PC-3 (cell line): ENCODE measurements at regions not wholly inside any gene's neighbourhood (a gene's known extent, or its start where the extent isn't known, plus 50 kb on each side); places are given as distances from the start of the nearest gene placed in this dataset.

Experiments used
- ATAC-seq: fragments of 200-7000 bp; cut with Tn5 transposase; 2 replicates; pipeline ENCODE4 v1.9.1; 2020; ENCODE audit warnings: mild to moderate bottlenecking, moderate library complexity
- BruUV-seq: library from RNA; stranded (reverse); fragments of 400-500 nt; replicated peaks from 2 replicates; lab custom pipeline; 2021; lab: Mats Ljungman, UMichigan
- CTCF ChIA-PET: fragments of 300-600 bp; sonication (Branson Sonifier 250); formaldehyde crosslinking; loops from one replicate; lab custom pipeline; 2022; ENCODE audit warnings: antibody characterized with exemption; lab: Charles Lee
- POLR2A ChIA-PET: fragments of 300-600 bp; sonication (Branson Sonifier 250); formaldehyde crosslinking; loops from one replicate; lab custom pipeline; 2022; ENCODE audit warnings: antibody characterized with exemption; ENCODE audit not compliant: unreplicated experiment; lab: Charles Lee
- DNase-seq: peaks from one replicate; pipeline ENCODE4 v3.0.0-alpha.2; 2015
- H2AFZ ChIP-seq: fragments of 300-600 bp; sonication (generic); 2 replicates; pipeline ENCODE4 v1.6.0; 2016; ENCODE audit warnings: antibody characterized with exemption, low read length
- H3F3A ChIP-seq: fragments of 300-600 bp; sonication (generic); one replicate; pipeline ENCODE4 v1.6.0; 2017; ENCODE audit warnings: antibody characterized with exemption, low read length, control low read depth, mild to moderate bottlenecking; ENCODE audit not compliant: unreplicated experiment
- H3K27ac ChIP-seq: fragments of 300-600 bp; sonication (generic); 2 replicates; pipeline ENCODE4 v1.5.1; 2016; ENCODE audit warnings: mild to moderate bottlenecking, low read length
- H3K27me3 ChIP-seq: fragments of 300-600 bp; sonication (generic); 2 replicates; pipeline ENCODE4 v1.6.1; 2016; ENCODE audit warnings: low read length, mixed read lengths
- H3K36me3 ChIP-seq: fragments of 300-600 bp; sonication (generic); 2 replicates; pipeline ENCODE4 v1.6.1; 2016; ENCODE audit warnings: low read depth, mixed run types, low read length, mixed read lengths
- H3K4me1 ChIP-seq: fragments of 300-600 bp; sonication (generic); 2 replicates; pipeline ENCODE4 v1.5.1; 2016; ENCODE audit warnings: low read length; ENCODE audit not compliant: insufficient read depth
- H3K4me2 ChIP-seq: fragments of 300-600 bp; sonication (generic); 2 replicates; pipeline ENCODE4 v1.6.0; 2016; ENCODE audit warnings: low read length
- H3K4me3 ChIP-seq: fragments of 300-600 bp; sonication (generic); 2 replicates; pipeline ENCODE4 v1.5.1; 2016; ENCODE audit warnings: mild to moderate bottlenecking, low read length, mixed read lengths
- H3K79me2 ChIP-seq: fragments of 300-600 bp; sonication (generic); 2 replicates; pipeline ENCODE4 v1.6.1; 2017; ENCODE audit warnings: low read length, mixed read lengths
- H3K9ac ChIP-seq: fragments of 300-600 bp; sonication (generic); 2 replicates; pipeline ENCODE4 v1.6.0; 2016; ENCODE audit warnings: mild to moderate bottlenecking, low read length
- H3K9me2 ChIP-seq: fragments of 300-600 bp; sonication (generic); replicated peaks from 2 replicates; pipeline ENCODE4 v1.6.1; 2016; ENCODE audit warnings: mixed run types, low read length, mixed read lengths
- H3K9me3 ChIP-seq: fragments of 300-600 bp; sonication (generic); 2 replicates; pipeline ENCODE4 v1.6.1; 2016; ENCODE audit warnings: low read length, mixed read lengths
- H4K20me1 ChIP-seq: fragments of 300-600 bp; sonication (generic); 2 replicates; pipeline ENCODE4 v1.6.1; 2016; ENCODE audit warnings: low read length, mixed read lengths
- EZH2 ChIP-seq: fragments of 300-600 bp; sonication (generic); IDR thresholded peaks from one replicate; pipeline ENCODE4 v1.6.1; 2017; ENCODE audit warnings: antibody characterized with exemption, mild to moderate bottlenecking, low read length; ENCODE audit not compliant: unreplicated experiment
- EZH2phosphoT487 ChIP-seq: fragments of 300-600 bp; sonication (generic); IDR thresholded peaks from 2 replicates; pipeline ENCODE4 v1.6.1; 2018; ENCODE audit warnings: mild to moderate bottlenecking, antibody characterized with exemption, low read length, borderline replicate concordance
- intact Hi-C: fragments of 100-400 bp; cut with micrococcal nuclease; formaldehyde crosslinking; loops from 2 replicates; pipeline ENCODE4 v1.9.0; 2023
- TF ChIP-seq, protein P1 (sequence below): fragments of 300-600 bp; sonication (generic); conservative IDR thresholded peaks from 2 replicates; pipeline ENCODE4 v1.5.1; 2017; ENCODE audit warnings: antibody characterized with exemption, low read depth, mild to moderate bottlenecking, low read length

DNA sequence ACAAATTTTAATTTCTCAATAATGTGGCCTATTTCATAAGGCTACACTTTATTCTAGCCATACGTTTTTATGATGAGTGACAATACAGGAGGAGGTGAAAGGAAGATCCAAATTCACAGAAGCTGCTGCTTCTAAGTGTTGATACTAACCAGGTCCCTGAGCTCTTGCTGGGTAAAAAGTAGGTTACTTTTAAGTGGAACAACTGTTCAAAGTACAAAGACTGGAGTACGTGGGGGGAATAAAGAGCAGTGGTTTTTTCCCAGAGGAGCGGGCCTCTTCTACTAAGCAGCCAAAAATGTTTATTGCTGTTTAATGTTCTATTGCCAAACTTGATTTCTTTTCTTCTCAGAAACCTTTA lies 301.8 kb downstream of the AEBP2 start:
- no peak overlapping the region for H3K27ac ChIP-seq
- no peak for ATAC-seq
- H3K9ac ChIP-seq: no peak overlapping the region
- H3K4me1 ChIP-seq: no peaks in the 10 kb centered on the region
- peaks cover 40% of the 10 kb centered on the region for H3K27me3 ChIP-seq
- H3K36me3 ChIP-seq: no peaks in the 10 kb centered on the region
- H2AFZ ChIP-seq: no peak overlapping the region
- BruUV-seq: no TSS peak
- no peaks in the 10 kb centered on the region for H3K9me3 ChIP-seq
- H3K4me3 ChIP-seq: no peak overlapping the region
- DNase-seq: no peak
- H3F3A ChIP-seq: no peaks in the 10 kb centered on the region
- H4K20me1 ChIP-seq: no peaks in the 10 kb centered on the region
- H3K4me2 ChIP-seq: no peak overlapping the region
- ChIA-PET POLR2A (interaction anchor here (0.7 kb wide), 1 partner anchor 560 kb away, joined by 8 read pairs; no protein-coding TSS in a partner anchor), CTCF (interaction anchor here (0.6 kb wide), 1 partner anchor 293 kb away, joined by 3 read pairs; no protein-coding TSS in a partner anchor)
- no peaks in the 10 kb centered on the region for H3K79me2 ChIP-seq
- intact Hi-C loops: no loop called here
- H3K9me2 ChIP-seq: no peaks in the 10 kb centered on the region
- TF ChIP-seq, protein P1, sequence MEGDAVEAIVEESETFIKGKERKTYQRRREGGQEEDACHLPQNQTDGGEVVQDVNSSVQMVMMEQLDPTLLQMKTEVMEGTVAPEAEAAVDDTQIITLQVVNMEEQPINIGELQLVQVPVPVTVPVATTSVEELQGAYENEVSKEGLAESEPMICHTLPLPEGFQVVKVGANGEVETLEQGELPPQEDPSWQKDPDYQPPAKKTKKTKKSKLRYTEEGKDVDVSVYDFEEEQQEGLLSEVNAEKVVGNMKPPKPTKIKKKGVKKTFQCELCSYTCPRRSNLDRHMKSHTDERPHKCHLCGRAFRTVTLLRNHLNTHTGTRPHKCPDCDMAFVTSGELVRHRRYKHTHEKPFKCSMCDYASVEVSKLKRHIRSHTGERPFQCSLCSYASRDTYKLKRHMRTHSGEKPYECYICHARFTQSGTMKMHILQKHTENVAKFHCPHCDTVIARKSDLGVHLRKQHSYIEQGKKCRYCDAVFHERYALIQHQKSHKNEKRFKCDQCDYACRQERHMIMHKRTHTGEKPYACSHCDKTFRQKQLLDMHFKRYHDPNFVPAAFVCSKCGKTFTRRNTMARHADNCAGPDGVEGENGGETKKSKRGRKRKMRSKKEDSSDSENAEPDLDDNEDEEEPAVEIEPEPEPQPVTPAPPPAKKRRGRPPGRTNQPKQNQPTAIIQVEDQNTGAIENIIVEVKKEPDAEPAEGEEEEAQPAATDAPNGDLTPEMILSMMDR: no peak
- no peak for TF ChIP-seq EZH2phosphoT487
- TF ChIP-seq EZH2: no peak

DNA sequence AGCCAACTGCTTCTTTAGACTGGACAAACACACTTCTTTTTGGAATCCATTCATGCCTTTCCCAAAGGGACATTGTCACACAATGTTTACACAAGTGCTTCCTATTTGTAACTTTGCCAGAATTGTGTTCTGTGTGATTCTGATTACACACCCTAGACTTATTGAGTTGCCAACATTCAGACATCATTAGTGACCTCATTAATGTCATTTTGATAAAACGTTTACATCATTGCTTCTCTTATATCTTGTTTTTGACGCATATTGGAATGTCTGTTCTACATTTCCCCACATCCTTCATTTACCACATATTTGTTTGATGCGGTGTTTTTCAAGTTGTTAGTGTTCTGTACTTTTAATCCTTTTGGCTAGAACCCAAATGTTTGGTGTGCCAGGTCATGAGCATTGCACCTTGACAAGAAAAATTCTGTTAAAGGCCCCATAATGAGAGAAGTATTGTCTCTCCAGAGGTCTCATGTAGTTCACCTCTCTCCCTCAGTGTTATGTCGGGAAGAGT lies 305.5 kb downstream of the AEBP2 start:
- no peak overlapping the region for H3K9ac ChIP-seq
- no peak for TF ChIP-seq EZH2
- TF ChIP-seq, protein P1: no peak
- no peak for TF ChIP-seq EZH2phosphoT487
- H3K9me2 ChIP-seq: no peaks in the 10 kb centered on the region
- no peaks in the 10 kb centered on the region for H4K20me1 ChIP-seq
- H3K36me3 ChIP-seq: no peaks in the 10 kb centered on the region
- no peaks in the 10 kb centered on the region for H3K4me1 ChIP-seq
- no peaks in the 10 kb centered on the region for H3F3A ChIP-seq
- ChIA-PET CTCF (no interaction called here), POLR2A (no interaction called here)
- no peak overlapping the region for H3K27ac ChIP-seq
- no peak overlapping the region for H2AFZ ChIP-seq
- peaks cover 37% of the 10 kb centered on the region for H3K27me3 ChIP-seq
- H3K9me3 ChIP-seq: no peaks in the 10 kb centered on the region
- H3K4me2 ChIP-seq: no peak overlapping the region
- no peak for ATAC-seq
- H3K79me2 ChIP-seq: no peaks in the 10 kb centered on the region
- intact Hi-C loops: no loop called here
- no TSS peak for BruUV-seq
- no peak for DNase-seq
- no peak overlapping the region for H3K4me3 ChIP-seq

DNA sequence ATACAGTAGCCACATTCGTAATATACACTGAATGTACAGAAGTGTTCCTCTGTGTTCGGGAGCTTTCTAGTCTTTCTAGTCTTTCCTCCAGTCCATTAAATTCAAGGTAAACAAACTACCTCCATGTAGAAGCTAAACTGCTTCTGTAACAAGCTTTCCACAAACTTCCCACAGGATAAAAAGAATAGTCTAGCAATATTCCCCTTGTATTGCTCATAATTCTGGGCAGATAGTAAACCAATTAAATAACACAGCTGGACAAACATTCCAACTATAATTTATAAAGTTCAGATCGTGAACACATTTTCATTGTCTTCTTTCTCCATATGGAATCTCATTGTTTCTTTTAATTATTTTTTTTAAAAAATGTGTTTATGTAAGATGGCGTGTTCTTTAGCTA lies 307.2 kb downstream of the AEBP2 start:
- no TSS peak for BruUV-seq
- H3K4me1 ChIP-seq: no peaks in the 10 kb centered on the region
- no peaks in the 10 kb centered on the region for H3K79me2 ChIP-seq
- POLR2A ChIA-PET: no interaction called here
- ATAC-seq (no peak), DNase-seq (no peak)
- no peaks in the 10 kb centered on the region for H4K20me1 ChIP-seq
- H3K9ac ChIP-seq: no peak overlapping the region
- CTCF ChIA-PET: no interaction called here
- no peak for TF ChIP-seq EZH2phosphoT487
- no peak for TF ChIP-seq EZH2
- TF ChIP-seq, protein P1: no peak
- H3F3A ChIP-seq: no peaks in the 10 kb centered on the region
- H3K9me3 ChIP-seq: no peaks in the 10 kb centered on the region
- H3K9me2 ChIP-seq: no peaks in the 10 kb centered on the region
- no peak overlapping the region for H3K4me2 ChIP-seq
- no peak overlapping the region for H3K4me3 ChIP-seq
- intact Hi-C loops: no loop called here
- H3K36me3 ChIP-seq: no peaks in the 10 kb centered on the region
- peaks cover 21% of the 10 kb centered on the region; the same call in 1 of the 2 replicates for H3K27me3 ChIP-seq
- H2AFZ ChIP-seq: no peak overlapping the region
- H3K27ac ChIP-seq: no peak overlapping the region
